ENCODE measurements at regions not wholly inside any gene's neighbourhood (a gene's known extent, or its start where the extent isn't known, plus 50 kb on each side); places are given as distances from the start of the nearest gene placed in this dataset.

- Mint-ChIP-seq H3K9me3 (no peaks in the 10 kb centered on the region), H3K27me3 (ENCODE audit: low read depth) (no peaks in the 10 kb centered on the region), H3K36me3 (ENCODE audit: insufficient read depth in 1 of 3, low read depth in 3 of 3) (no peaks in the 10 kb centered on the region), H3K4me1 (no peaks in the 10 kb centered on the region), H3K27ac (no peak overlapping the region), H3K4me3 (no peak overlapping the region)
- Histone ChIP-seq H2BK12ac (ENCODE audit: insufficient read length, low read depth, low read length) (no peak overlapping the region), H3K9me3 (ENCODE audit: control insufficient read depth, low read depth, low read length) (no peaks in the 10 kb centered on the region), H3T11ph (ENCODE audit: low read length) (no peak overlapping the region), H4K91ac (ENCODE audit: insufficient read length, low read depth, low read length) (no peak overlapping the region), H2BK20ac (ENCODE audit: low read depth, low read length, poor library complexity, severe bottlenecking) (no peak overlapping the region), H3K23ac (ENCODE audit: insufficient read length, low read depth, low read length) (no peak overlapping the region), H3K4me2 (ENCODE audit: insufficient read depth, insufficient read length, low read length) (no peak overlapping the region), H2BK5ac (ENCODE audit: insufficient read length, low read length) (no peak overlapping the region), H2AFZ (ENCODE audit: low read length) (no peak overlapping the region), H3K27ac (ENCODE audit: insufficient read length, low read depth, low read length) (no peak overlapping the region), H3K4me1 (ENCODE audit: insufficient read depth, low read length) (no peaks in the 10 kb centered on the region), H4K5ac (ENCODE audit: insufficient read length, low read depth, low read length) (no peak overlapping the region), H3K14ac (ENCODE audit: insufficient read depth, low read length) (no peak overlapping the region), H4K20me1 (ENCODE audit: control insufficient read depth, insufficient read depth, insufficient read length) (no peaks in the 10 kb centered on the region), H2AK5ac (ENCODE audit: insufficient read length, low read length) (no peak overlapping the region), H3K56ac (ENCODE audit: insufficient read length, low read depth, low read length) (no peak overlapping the region), H3K23me2 (ENCODE audit: insufficient read length, low read depth, low read length, poor library complexity, severe bottlenecking) (no peaks in the 10 kb centered on the region), H2BK15ac (ENCODE audit: low read depth, low read length) (no peak overlapping the region), H3K79me1 (ENCODE audit: insufficient read depth, low read depth, low read length, poor library complexity, severe bottlenecking) (no peaks in the 10 kb centered on the region), H3K27me3 (ENCODE audit: insufficient read depth, low read length) (no peaks in the 10 kb centered on the region), H3K18ac (ENCODE audit: insufficient read length, low read depth, low read length) (no peak overlapping the region), H4K8ac (replicated peaks; ENCODE audit: insufficient read length, low read depth, low read length) (no peak overlapping the region), H3K9ac (ENCODE audit: extremely low read depth, insufficient read length, low read length) (no peak overlapping the region), H3K4ac (ENCODE audit: low read depth, low read length) (no peak overlapping the region), H2BK120ac (ENCODE audit: low read depth, low read length, poor library complexity, severe bottlenecking) (no peak overlapping the region), H3K79me2 (ENCODE audit: insufficient read depth, low read length) (no peaks in the 10 kb centered on the region)
- no peak for DNase-seq
- WGBS (ENCODE audit: extremely low coverage, insufficient read length, low lambda C conversion rate) = no CpG with 5 or more reads among the region's 3 CpGs
- TF ChIP-seq CTCF (conservative IDR thresholded peaks at IDR 0.05) = no peak
These were observed 69.4 kb upstream of the PIP4K2A start for GRCh38 chr10:22783807-22784206.

All from H9 (cell line).